Bronchial epithelial cell (primary cell): ENCODE measurements at regions not wholly inside any gene's neighbourhood (a gene's known extent, or its start where the extent isn't known, plus 50 kb on each side); places are given as distances from the start of the nearest gene placed in this dataset.

Source experiments
- DNase-seq: peaks from one replicate; pipeline ENCODE4 v3.0.0-alpha.2; 2010; ENCODE audit warnings: low read depth
- FAIRE-seq: peaks from 2 replicates; lab custom pipeline; 2011; peaks lifted over from hg19 to GRCh38; lab: Jason Lieb, UNC
- H3K27me3 ChIP-seq: 2 replicates; pipeline ENCODE4 v1.5.1; 2011; ENCODE audit warnings: low read length; ENCODE audit not compliant: control insufficient read depth, insufficient read depth
- H3K36me3 ChIP-seq: 2 replicates; pipeline ENCODE4 v1.5.1; 2011; ENCODE audit warnings: low read length; ENCODE audit not compliant: control insufficient read depth, insufficient read depth
- H3K4me3 ChIP-seq: 2 replicates; pipeline ENCODE4 v1.5.1; 2011; ENCODE audit warnings: mild to moderate bottlenecking, low read depth, low read length, control low read depth
- TF ChIP-seq, protein P1 (sequence below): IDR thresholded peaks from 2 replicates; pipeline ENCODE4 v1.5.1; 2011; ENCODE audit warnings: mild to moderate bottlenecking, moderate library complexity, low read length, control low read depth, inconsistent platforms; ENCODE audit not compliant: insufficient read depth, severe bottlenecking

DNA sequence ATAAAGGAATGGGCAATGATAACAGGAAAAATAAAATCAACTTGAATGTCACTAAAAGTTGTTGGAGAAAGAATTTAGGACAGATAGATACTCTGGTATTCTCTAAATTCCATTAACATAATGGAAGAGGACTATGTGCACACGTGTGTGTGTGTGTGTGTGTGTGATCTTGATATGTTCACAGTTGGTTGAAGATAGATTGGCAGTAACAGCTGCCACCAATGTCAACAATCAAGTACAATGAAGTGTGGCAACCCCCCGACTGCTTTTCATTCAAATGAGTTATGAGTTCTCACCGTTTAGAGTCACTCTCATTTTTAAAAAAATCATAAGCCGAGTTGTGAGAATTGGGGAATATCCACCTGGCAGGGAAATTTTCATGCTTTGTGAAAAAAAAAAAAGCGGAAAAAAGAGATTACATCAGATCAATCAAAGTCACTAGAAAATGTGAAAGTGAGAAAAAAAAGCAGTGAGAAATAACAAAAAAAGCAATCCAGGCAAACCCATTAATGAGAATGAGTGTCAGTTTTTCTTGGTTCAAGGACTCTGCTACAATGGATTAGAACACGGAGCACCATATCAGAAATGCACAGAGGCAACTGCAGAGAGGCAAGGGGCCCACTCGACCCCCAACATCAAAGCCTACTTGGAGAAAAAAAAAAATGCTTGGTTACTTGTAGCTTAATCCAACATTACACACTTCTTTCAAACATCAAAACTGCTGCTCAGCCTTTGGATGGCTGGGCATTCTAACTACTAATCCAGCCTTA lies 414.9 kb upstream of the PITX2 start:
- Histone ChIP-seq H3K36me3 (no peaks in the 10 kb centered on the region), H3K27me3 (no peaks in the 10 kb centered on the region), H3K4me3 (no peak overlapping the region)
- DNase-seq (no peak), FAIRE-seq (no peak)
- TF ChIP-seq, protein P1, sequence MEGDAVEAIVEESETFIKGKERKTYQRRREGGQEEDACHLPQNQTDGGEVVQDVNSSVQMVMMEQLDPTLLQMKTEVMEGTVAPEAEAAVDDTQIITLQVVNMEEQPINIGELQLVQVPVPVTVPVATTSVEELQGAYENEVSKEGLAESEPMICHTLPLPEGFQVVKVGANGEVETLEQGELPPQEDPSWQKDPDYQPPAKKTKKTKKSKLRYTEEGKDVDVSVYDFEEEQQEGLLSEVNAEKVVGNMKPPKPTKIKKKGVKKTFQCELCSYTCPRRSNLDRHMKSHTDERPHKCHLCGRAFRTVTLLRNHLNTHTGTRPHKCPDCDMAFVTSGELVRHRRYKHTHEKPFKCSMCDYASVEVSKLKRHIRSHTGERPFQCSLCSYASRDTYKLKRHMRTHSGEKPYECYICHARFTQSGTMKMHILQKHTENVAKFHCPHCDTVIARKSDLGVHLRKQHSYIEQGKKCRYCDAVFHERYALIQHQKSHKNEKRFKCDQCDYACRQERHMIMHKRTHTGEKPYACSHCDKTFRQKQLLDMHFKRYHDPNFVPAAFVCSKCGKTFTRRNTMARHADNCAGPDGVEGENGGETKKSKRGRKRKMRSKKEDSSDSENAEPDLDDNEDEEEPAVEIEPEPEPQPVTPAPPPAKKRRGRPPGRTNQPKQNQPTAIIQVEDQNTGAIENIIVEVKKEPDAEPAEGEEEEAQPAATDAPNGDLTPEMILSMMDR = no peak

DNA sequence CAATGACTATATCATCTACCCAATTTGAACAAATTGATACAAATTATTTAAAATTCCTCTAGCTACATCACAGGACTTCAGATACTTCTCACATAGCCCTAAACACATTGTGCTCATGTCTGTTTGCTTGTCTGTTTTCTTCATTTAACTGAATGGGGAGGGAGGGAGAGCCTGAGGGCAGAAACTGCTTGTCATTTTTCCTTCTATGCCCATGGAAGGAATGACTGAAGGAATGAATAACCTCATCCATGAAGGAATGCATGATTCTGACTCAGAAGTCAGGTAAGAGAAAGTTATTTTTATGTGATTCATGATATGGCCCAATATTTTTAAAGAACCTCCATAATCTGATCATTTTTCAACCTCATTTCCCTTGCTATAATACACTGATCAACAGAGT lies 418.0 kb upstream of the PITX2 start:
- Histone ChIP-seq H3K27me3 (no peaks in the 10 kb centered on the region), H3K4me3 (no peak overlapping the region), H3K36me3 (no peaks in the 10 kb centered on the region)
- TF ChIP-seq, protein P1 = no peak
- FAIRE-seq (no peak), DNase-seq (peak; percentile 64)

DNA sequence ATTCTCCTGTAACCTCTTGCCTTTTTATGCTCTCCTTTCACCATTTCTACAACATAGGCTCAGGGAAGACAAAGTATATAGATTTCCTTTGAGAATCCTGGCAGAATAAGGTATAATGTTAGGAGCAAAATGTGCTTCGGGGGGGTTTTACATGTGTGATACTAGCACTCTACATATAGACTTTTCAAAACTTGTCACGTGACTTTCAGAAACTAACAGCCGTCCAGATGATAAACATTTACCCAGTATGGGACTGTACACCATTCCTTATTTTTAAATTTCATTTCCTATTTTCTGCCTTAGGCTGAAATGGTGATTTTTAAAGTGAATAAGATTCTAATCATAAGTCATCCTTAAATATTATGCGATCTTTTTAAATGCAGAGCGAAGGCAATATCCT lies 420.4 kb upstream of the PITX2 start:
- no peak for FAIRE-seq

DNA sequence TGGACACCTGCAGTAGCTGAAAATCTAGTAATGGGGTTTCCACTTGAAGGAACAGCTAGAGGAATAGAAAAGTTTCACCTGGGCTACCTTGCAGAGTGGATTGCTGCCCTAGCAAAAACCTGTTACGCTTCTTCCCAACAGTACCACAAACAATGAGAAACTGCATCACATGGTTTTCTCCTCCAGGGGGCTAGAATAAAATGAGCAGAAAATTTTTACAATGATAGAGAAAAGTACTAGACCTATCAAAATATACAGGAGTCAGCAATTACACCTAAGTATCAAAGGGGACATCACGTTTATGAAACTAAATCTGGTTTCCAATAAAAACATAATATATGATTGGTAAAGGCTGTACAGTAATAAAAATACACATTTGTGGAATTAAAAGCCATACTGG lies 423.1 kb upstream of the PITX2 start:
- H3K27me3 ChIP-seq = no peaks in the 10 kb centered on the region
- no peak for FAIRE-seq
- no peak overlapping the region for H3K4me3 ChIP-seq
- no peaks in the 10 kb centered on the region for H3K36me3 ChIP-seq
- TF ChIP-seq, protein P1 = no peak
- DNase-seq = no peak

More for the DNA sequence above, 420.4 kb upstream of the PITX2 start:
- Histone ChIP-seq H3K36me3 (no peaks in the 10 kb centered on the region), H3K27me3 (no peaks in the 10 kb centered on the region), H3K4me3 (no peak overlapping the region)
- DNase-seq = no peak
- TF ChIP-seq, protein P1 = no peak

DNA sequence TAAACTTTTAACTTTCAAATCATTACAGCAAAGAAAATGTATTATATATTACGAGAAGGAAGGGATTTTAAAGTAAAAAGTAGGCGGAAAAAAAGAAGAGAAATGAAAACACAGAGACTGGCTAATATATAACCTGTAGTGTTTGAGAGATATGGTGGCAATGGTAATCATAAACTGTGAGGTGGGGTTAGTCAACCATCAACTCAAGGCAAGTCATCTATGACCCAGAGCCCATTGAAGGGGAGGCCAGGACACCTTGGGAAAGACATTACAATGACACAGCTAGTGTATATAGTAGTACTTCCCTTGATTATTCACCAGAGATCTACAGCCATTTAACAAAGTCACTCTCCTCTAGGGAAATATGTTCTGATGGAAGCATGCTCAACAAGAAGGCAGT lies 423.9 kb upstream of the PITX2 start:
- no peak for FAIRE-seq

More for the DNA sequence above, 423.9 kb upstream of the PITX2 start:
- TF ChIP-seq, protein P1 = no peak
- Histone ChIP-seq H3K27me3 (no peaks in the 10 kb centered on the region), H3K4me3 (no peak overlapping the region), H3K36me3 (no peaks in the 10 kb centered on the region)
- DNase-seq = no peak
